Gastroesophageal sphincter (tissue), 4 donors: ENCODE measurements at regions not wholly inside any gene's neighbourhood (a gene's known extent, or its start where the extent isn't known, plus 50 kb on each side); places are given as distances from the start of the nearest gene placed in this dataset.

Experiments
- ATAC-seq: fragments of 150-250 bp; one replicate; pipeline ENCODE4 v1.9.1; 2016; ENCODE audit warnings: mild to moderate bottlenecking, moderate library complexity
- H3K27ac ChIP-seq, 4 donors: fragments of 200-600 bp; sonication (generic) in 3 of 4; 1 replicate in 3 of 4; 2 replicates in 1 of 4; pipeline ENCODE4 v1.5.1; 2016 to 2019
- H3K27me3 ChIP-seq: fragments of 200-600 bp; sonication (generic); one replicate; pipeline ENCODE4 v1.5.1; 2019
- H3K36me3 ChIP-seq, 2 donors: fragments of 200-600 bp; sonication (generic); one replicate each; pipeline ENCODE4 v1.5.1; 2019; ENCODE audit warnings: control low read depth in 1 of 2
- H3K4me1 ChIP-seq, 3 donors: fragments of 200-600 bp; sonication (generic); 1 replicate in 2 of 3; 2 replicates in 1 of 3; pipeline ENCODE4 v1.5.1; 2016 to 2019; ENCODE audit warnings: control low read depth in 2 of 3
- H3K4me3 ChIP-seq, 2 donors: fragments of 200-600 bp; sonication (generic); one replicate each; pipeline ENCODE4 v1.5.1; 2019; ENCODE audit warnings: mild to moderate bottlenecking in 1 of 2, moderate library complexity in 1 of 2
- H3K9me3 ChIP-seq, 3 donors: fragments of 200-600 bp; sonication (generic); one replicate each; pipeline ENCODE4 v1.5.1; 2017 to 2019; ENCODE audit warnings: control low read depth in 2 of 3
- CTCF ChIP-seq, 4 experiments: fragments of 200-600 bp in 2 of 4; fragments of 450-650 bp in 2 of 4; sonication (generic) in 1 of 4; IDR thresholded peaks; one replicate each; pipeline ENCODE4 v1.5.1; 2017 to 2019; ENCODE audit warnings: antibody characterized with exemption in 4 of 4, mild to moderate bottlenecking in 2 of 4, moderate library complexity in 2 of 4
- EP300 ChIP-seq: sonication (generic); formaldehyde crosslinking; IDR thresholded peaks from one replicate; pipeline ENCODE4 v1.6.1; 2017; ENCODE audit warnings: antibody characterized with exemption, mild to moderate bottlenecking
- POLR2A ChIP-seq, 2 donors: fragments of 450-650 bp; IDR thresholded peaks; one replicate each; pipeline ENCODE4 v1.6.1; 2017; ENCODE audit warnings: antibody characterized with exemption in 2 of 2, mild to moderate bottlenecking in 2 of 2, moderate library complexity in 1 of 2
- POLR2AphosphoS5 ChIP-seq: sonication (generic); formaldehyde crosslinking; IDR thresholded peaks from one replicate; pipeline ENCODE4 v1.6.1; 2017; ENCODE audit warnings: antibody characterized with exemption
- WGBS, 2 donors: methylation state at CpG; one replicate each; pipeline ENCODE4 v1.1.5; 2018; ENCODE audit warnings: low coverage in 1 of 2; 5-methylcytosine and 5-hydroxymethylcytosine counted together

GRCh38 chr1:14440731-14441130 lies 157.8 kb upstream of the KAZN start:
- Histone ChIP-seq H3K27ac (no peak overlapping the region), H3K9me3 (no peaks in the 10 kb centered on the region), H3K4me3 (no peak overlapping the region), H3K27me3 (no peaks in the 10 kb centered on the region), H3K36me3 (no peaks in the 10 kb centered on the region), H3K4me1 (no peaks in the 10 kb centered on the region)
- WGBS, 2 donors = 69 to 87% methylated on average over 2 to 3 of the region's 4 CpGs
- ATAC-seq = no peak
- TF ChIP-seq EP300 (no peak), POLR2AphosphoS5 (no peak), POLR2A (IDR thresholded peaks at IDR 0.05) (no peak), CTCF (IDR thresholded peaks at IDR 0.05) (no peak)

- 74 to 81% methylated on average over 5 of the region's 6 CpGs for WGBS, 2 donors
- Histone ChIP-seq H3K4me3 (no peak overlapping the region), H3K9me3 (no peaks in the 10 kb centered on the region), H3K27ac (no peak overlapping the region), H3K4me1 (no peaks in the 10 kb centered on the region), H3K27me3 (no peaks in the 10 kb centered on the region), H3K36me3 (no peaks in the 10 kb centered on the region)
- ATAC-seq = no peak
- TF ChIP-seq CTCF (IDR thresholded peaks at IDR 0.05) = no peak
- TF ChIP-seq POLR2A (IDR thresholded peaks at IDR 0.05) = no peak
- TF ChIP-seq POLR2AphosphoS5 = no peak
- no peak for TF ChIP-seq EP300
Measured at GRCh38 chr1:14441302-14441741, 157.2 kb upstream of the KAZN start.

- H3K4me1 ChIP-seq = no peaks in the 10 kb centered on the region
- H3K36me3 ChIP-seq = no peaks in the 10 kb centered on the region
- 85 to 100% methylated on average over 2 to 4 of the region's 4 CpGs for WGBS, 2 donors
- no peaks in the 10 kb centered on the region for H3K9me3 ChIP-seq
- no peak for TF ChIP-seq POLR2A (IDR thresholded peaks at IDR 0.05)
- no peak for TF ChIP-seq POLR2AphosphoS5
- no peak for TF ChIP-seq CTCF (IDR thresholded peaks at IDR 0.05)
- no peak for TF ChIP-seq EP300
- no peak for ATAC-seq
- H3K4me3 ChIP-seq = no peak overlapping the region
- H3K27ac ChIP-seq = no peak overlapping the region
- no peaks in the 10 kb centered on the region for H3K27me3 ChIP-seq
Measured at GRCh38 chr1:14442669-14443068, 155.8 kb upstream of the KAZN start.

GRCh38 chr1:14443164-14443787 lies 155.2 kb upstream of the KAZN start:
- H3K27ac ChIP-seq = no peak overlapping the region
- H3K36me3 ChIP-seq = no peaks in the 10 kb centered on the region
- no peak for ATAC-seq
- no peak for TF ChIP-seq POLR2A (IDR thresholded peaks at IDR 0.05)
- TF ChIP-seq EP300 = no peak
- TF ChIP-seq POLR2AphosphoS5 = no peak
- no peak for TF ChIP-seq CTCF (IDR thresholded peaks at IDR 0.05)
- H3K4me3 ChIP-seq = no peak overlapping the region
- no peaks in the 10 kb centered on the region for H3K4me1 ChIP-seq
- no peaks in the 10 kb centered on the region for H3K27me3 ChIP-seq
- no peaks in the 10 kb centered on the region for H3K9me3 ChIP-seq
- 60 to 89% methylated on average over 3 of the region's 4 CpGs for WGBS, 2 donors

- ATAC-seq = no peak
- 60 to 100% methylated on average over 1 to 2 of the region's 2 CpGs for WGBS, 2 donors
- Histone ChIP-seq H3K27ac (no peak overlapping the region), H3K4me1 (no peaks in the 10 kb centered on the region), H3K4me3 (no peak overlapping the region), H3K36me3 (no peaks in the 10 kb centered on the region), H3K9me3 (no peaks in the 10 kb centered on the region), H3K27me3 (no peaks in the 10 kb centered on the region)
- TF ChIP-seq CTCF (IDR thresholded peaks at IDR 0.05) = no peak
- no peak for TF ChIP-seq POLR2A (IDR thresholded peaks at IDR 0.05)
- TF ChIP-seq EP300 = no peak
- TF ChIP-seq POLR2AphosphoS5 = no peak
Measured at GRCh38 chr1:14451217-14451616, 147.3 kb upstream of the KAZN start.
